DMS153 treated with DMSO at 0.1 percent for 48 hours (cell line): ENCODE measurements at regions not wholly inside any gene's neighbourhood (a gene's known extent, or its start where the extent isn't known, plus 50 kb on each side); places are given as distances from the start of the nearest gene placed in this dataset.
"Not testable (repeated sequence)": the region's sequence is repeated elsewhere in the genome, so short reads cannot be mapped to it uniquely, and the experiment has no call there.

Experiments used
- DNase-seq: peaks from one replicate; lab custom pipeline; 2025; ENCODE audit not compliant: unreplicated experiment; lab: John Stamatoyannopoulos, UW

DNA sequence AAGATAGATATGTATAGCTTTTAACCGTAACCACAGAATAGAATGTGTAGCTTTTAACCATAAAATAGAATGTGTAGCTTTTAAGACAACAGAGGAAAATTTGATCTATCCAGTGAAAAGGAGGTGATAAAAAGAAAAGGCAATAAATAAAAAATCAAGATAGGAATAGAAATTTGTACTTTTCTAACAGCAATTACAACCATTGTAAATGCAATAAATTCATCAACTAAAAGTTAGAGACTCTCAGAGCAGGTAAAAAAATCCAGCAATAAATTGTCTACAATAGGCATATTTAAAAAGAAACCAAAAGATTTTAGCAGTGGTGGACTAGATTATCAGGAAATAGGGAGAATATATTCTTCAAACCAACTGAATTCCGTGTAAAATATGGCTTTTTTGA is 63.8 kb upstream of the ABHD2 start:
- no peak for DNase-seq

GRCh38 chr15:89026167-89026566 is 62.1 kb upstream of the ABHD2 start:
- no peak for DNase-seq

DNA sequence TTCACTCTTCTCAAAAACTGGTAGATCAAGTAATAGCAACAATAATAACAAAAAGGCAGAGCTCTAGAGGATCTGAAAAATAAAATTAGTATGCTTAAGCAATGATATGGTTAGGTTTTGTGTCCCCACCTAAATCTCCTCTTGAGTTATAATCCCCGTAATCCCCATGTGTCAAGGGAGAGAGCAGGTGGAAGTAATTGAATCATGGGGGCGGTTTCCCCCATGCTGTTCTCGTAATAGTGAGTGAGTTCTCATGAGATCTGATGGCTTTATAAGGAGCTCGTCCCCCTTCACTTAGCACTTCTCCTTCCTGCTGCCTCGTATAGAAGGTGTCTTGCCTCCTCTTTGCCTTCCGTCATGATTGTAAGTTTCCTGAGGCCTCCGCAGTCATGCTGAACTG is 60.2 kb upstream of the ABHD2 start:
- DNase-seq: no peak

- DNase-seq: no peak
Measured at GRCh38 chr15:89030311-89030710, 57.9 kb upstream of the ABHD2 start.

- DNase-seq: not testable (repeated sequence)
Measured at GRCh38 chr15:89031637-89032285, 56.5 kb upstream of the ABHD2 start.

DNA sequence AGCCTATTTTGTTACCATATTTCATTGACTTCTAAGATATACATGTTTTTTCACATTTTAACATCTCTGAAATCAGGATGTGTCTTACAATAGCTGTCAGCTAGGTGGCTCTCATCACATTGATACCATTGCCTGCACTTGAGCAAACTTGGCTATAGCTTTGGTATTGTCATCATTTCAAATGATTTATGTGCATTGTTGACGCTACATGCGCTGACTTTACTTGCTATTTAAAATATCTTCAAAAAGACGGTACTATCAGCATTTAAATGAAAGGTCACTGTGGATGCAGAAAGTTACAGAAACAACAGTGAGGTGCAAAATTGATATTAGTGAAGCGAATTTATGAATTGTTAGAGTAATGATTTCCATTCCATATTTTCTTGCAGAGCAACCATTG is 54.0 kb upstream of the ABHD2 start:
- DNase-seq: no peak

GRCh38 chr15:89035150-89035549 is 53.1 kb upstream of the ABHD2 start:
- DNase-seq: no peak

DNA sequence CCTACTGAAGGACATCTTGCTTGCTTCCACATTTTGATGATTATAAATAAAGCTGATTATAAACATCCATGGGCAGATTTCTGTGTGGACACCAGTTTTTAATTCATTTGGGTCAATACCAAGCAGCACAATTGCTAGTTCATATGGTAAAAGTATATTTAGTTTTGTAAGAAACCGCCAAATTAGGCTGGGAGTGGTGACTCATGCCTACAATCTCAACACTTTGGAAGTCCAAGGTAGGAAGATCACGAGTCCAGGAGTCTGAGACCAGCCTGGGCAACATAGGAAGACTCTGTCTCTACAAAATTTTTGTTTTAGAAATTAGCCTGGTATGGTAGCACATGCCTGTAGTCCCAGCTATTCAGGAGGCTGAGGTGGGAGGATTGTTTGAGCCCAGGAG is 52.6 kb upstream of the ABHD2 start:
- no peak for DNase-seq

- no peak for DNase-seq
Measured at GRCh38 chr15:89038146-89038545, 50.1 kb upstream of the ABHD2 start.
